Ecto neural progenitor cell (in vitro differentiated cells): ENCODE measurements at regions not wholly inside any gene's neighbourhood (a gene's known extent, or its start where the extent isn't known, plus 50 kb on each side); places are given as distances from the start of the nearest gene placed in this dataset.

Source experiments
- DNase-seq: peaks from one replicate; pipeline ENCODE4 v3.0.0-alpha.2; 2018; ENCODE audit warnings: low spot score

GRCh38 chr1:67615886-67616285, 69.1 kb upstream of the GADD45A start:
- no peak for DNase-seq

DNA sequence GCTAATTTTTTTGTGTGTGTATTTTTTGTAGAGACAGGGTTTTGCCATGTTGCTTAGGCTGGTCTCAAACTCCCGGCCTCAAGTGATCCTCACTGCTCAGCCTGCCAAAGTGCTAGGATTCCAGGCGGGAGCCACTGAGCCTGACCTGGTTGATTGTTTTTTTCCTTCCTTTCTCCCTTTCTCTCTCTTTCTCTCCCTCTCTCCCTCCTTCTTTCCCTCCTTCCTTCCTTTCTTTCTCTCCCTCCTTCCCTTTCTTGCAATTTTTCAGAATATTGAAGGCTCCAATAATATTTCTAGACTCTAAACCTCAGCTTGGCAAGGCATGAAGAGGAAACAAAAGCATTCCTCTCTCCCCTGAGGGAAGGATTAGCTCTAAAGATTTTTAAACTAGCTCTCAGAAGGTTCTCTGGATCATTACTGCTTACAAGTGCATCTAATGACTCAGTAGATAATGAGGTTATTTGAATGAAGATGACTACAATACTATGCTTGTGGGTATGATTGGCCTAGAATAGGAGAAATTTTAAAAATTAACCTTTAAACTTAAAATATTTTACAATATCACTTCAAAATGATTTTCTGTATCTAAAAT, 68.5 kb upstream of the GADD45A start:
- DNase-seq: no peak

DNA sequence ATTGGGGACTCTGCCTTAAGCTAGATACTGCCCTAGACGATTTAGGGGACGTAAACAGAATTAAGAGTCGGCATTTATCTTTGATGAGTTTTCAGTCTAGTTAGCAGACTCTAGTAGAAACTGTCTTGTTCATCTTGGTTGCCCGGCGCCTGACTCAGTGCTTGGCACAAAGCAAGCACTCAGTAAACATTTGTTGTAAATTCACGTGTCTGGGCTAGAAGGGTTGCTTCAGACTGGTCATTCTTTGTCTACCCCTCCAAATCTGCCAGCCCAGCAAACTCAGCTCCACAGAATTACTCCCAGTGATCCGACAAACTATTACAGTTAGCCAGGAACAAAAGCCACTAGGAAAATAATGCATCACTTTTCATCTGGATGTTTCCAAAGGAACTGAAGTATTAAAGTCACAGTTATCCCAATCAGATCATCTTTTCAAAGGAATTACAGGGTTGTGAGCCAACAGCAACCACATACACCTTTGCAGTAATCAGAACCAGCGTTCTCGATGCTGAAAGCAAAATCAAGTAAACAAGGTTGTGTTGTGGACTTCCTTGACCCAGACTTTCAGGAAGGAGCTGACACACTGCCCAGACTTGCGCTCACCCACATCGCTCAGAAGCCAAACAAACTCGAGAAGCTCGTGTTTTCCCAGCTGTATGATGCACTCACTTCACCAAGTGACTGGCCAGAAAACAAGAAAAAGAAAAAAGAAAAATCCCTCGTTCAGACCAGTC, 66.5 kb upstream of the GADD45A start:
- no peak for DNase-seq

DNA sequence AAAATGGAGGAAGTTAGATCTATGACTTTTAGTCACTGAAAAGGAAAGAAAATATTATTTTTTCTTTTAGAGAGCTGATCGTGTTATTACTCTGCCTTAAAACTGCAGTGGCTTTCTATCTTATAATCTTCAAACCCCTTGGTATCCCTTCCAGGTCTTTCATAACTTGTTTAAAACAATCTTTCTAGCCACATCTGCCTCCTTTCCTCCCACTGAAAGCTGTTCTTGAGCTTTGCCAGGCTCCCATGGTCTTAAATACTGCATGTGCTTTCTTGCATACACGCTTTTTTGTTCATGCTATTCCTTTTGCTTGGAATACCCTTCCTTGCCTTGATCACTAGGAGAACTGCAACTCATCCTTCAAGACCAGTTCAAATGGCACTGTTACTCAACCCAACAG, 65.9 kb upstream of the GADD45A start:
- no peak for DNase-seq

DNA sequence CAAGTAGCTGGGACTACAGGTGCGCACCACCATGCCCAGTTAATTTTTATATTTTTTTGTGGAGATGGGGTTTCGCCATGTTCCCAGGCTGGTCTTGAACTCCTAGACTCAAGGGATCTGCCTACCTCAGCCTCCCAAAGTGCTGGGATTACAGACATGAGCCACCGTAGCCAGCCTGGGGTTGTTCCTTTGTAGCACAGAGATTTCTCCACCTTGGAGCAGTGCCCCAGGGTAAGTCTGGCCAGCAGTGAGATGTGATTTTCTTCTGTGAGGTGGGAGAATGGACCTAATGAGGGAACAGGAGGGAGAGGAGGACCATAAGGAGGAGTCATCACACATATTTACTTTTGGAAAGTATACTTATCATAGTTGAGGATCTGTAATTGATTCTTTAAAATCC, 61.1 kb upstream of the GADD45A start:
- no peak for DNase-seq

DNA sequence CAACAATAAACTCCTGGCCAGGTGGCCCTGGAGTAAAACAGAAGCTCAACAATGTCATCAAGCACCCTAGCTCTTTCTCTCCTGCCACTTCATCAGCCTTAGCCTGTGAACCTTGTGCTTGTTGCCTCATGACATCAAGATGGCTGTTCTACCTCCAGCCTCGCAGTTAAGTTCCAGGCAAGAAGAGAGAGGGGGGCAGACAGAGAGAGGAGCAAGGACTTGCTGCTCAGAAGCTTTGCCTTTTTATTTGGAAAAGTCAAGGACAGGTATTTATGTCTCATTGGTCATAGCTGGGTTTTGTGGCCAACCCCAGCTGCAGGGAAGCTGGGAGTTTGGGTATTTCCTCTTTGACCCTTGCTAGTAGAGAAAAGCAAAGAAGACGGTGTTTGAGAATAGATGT, 60.3 kb upstream of the GADD45A start:
- DNase-seq: no peak

DNA sequence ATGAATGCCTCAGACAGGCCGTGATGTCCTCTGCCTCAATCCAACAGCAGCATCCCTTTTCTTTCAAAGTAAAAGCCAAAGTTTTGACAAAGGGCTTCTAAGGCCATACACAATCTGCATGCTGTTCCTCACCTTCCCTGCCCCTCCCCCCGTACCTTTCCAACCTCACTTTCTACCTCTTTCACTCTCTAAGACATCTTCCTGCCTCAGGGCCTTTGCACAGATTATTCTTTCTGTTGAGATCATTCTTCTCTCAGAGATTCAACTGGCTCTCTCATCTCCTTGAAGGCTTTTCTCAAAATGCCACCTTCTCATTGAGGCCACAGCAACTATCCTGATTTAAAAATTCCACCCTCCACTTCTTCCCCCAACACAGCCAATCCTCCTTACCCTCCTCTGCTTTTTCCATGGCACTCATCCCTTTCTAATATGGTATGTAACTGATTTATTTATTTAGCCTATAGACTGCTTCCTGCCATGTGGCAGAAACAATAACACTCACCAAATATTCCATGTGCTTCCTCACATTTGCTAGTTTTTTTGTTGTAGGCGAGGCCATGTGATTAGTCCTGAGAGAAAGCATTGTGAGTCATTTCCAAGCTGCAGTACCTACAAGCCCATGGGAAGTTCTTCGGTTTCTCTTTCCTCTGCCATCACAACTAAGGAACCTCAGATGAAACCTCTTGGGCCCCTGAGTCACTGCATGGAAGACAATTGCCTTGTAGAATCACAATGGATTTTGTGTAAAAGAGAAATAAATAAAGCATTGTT, 58.7 kb upstream of the GADD45A start:
- no peak for DNase-seq

DNA sequence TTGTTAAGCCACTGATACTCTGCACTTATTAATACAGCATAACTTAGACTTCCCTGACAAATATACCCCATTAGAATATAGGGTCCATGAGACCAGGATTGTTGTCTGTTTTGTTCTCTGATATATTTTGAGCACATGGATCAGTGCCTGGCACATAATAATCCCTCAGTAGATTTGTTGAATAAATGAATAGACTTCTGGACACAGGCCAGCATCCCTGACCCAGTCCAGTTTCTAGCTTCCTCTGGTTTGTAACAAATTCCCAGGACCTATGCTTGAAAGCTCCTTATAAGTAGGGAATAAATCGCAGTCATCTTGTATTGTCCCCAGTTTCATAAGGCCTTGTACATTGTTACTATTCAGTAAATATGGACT, 58.2 kb upstream of the GADD45A start:
- no peak for DNase-seq

GRCh38 chr1:67627336-67627735, 57.7 kb upstream of the GADD45A start:
- DNase-seq: no peak

- no peak for DNase-seq
Observed at GRCh38 chr1:67627906-67628305, 57.1 kb upstream of the GADD45A start.

- no peak for DNase-seq
Observed at GRCh38 chr1:67629370-67630075, 55.5 kb upstream of the GADD45A start.

GRCh38 chr1:67630438-67631045, 54.5 kb upstream of the GADD45A start:
- DNase-seq: no peak

DNA sequence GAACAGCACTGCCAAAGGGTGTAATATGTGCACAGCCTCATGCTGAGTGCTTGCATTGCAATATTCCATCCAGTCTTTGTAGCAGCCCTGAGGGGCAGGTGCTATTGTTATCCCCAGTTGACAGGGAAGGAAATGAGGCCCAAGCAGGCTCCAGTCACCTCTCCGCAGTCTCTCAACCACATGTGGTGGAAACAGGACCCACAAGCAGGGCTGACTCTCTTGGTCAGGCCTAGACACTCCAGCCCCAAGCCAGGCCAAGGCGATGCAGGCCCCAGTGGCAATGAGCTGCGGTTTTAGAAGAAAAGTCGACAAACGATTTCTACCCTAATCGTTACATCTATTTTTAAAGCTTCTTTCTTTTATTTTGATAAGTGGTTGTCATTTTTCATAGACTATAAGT, 52.6 kb upstream of the GADD45A start:
- DNase-seq: no peak

DNA sequence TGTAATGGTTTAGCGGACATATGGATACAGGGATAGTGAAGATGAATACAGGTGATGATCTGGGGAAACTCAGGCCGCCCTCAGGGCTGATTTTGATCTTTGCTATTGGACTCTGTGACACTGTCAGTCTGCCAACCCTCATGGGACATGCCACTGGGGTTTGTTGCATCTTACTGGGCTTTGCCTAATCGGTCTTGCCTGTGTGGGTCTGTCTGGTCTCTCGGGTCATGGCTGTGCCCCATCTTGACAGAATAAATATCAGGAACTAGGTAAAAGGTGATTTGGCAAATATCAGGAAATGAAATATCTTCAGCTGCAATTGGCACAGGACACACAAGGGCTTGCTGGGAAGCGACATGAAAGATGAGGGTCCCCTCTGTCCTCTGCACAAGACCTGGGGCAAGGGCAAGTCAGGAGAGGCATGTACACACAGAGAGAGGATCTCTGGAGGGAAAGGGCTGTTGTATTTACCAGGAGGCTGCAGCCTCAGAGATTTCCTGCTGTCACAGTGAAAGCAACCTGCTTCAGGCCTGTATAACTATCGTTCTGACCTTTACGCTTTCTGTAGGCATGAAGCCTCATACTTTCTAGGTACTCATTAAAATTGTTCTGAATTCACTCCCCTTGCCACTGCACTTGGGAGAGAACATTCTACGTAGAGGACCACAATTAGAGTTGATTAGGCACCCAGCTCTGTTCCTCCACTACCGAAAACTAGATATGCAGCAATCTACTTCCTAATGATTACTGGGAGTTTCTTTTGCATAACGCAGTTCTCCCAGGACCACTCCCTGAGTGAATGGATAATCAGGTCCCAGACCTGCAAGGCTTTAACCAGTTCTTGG, 52.0 kb upstream of the GADD45A start:
- DNase-seq: no peak

- DNase-seq: no peak
Observed at GRCh38 chr1:67634396-67634935, 50.5 kb upstream of the GADD45A start.

- DNase-seq: no peak
Observed at GRCh38 chr1:67635055-67635809, 49.8 kb upstream of the GADD45A start.
